ENCODE measurements at regions not wholly inside any gene's neighbourhood (a gene's known extent, or its start where the extent isn't known, plus 50 kb on each side); places are given as distances from the start of the nearest gene placed in this dataset.

DNA sequence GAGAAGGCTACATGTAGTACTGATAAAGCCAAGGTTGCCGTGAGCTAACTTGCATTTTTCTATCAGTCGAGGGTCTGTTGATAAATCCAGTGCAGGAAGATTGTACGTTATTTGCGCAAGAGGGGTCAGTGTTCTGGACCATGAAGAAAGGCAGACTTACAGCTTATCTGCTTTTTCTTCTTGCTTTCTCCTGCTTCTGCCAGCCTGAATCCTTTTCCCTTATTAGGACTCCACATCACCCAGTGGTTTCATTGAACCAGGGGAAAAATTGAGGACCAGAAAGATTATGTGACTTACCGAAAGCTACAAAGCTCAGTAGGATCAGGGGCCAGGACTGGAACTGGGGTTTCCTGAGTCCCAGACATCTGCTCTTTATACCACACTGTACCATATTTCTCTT lies 534.6 kb upstream of the BRINP1 start:
- CTCF ChIA-PET = no interaction called here
- Histone ChIP-seq H3K36me3 (ENCODE audit: insufficient read depth, low read length, poor library complexity, severe bottlenecking) (no peaks in the 10 kb centered on the region), H3K4me3 (ENCODE audit: low read depth, low read length, poor library complexity, severe bottlenecking) (no peak overlapping the region), H3K9me3 (ENCODE audit: low read depth, low read length, poor library complexity, severe bottlenecking) (no peaks in the 10 kb centered on the region), H3K27ac (ENCODE audit: low read depth, low read length, poor library complexity, severe bottlenecking) (no peak overlapping the region), H3K27me3 (replicated peaks; ENCODE audit: insufficient read depth, low read depth, low read length, poor library complexity) (no peaks in the 10 kb centered on the region), H3K4me1 (ENCODE audit: insufficient read depth, low read length, poor library complexity, severe bottlenecking) (no peaks in the 10 kb centered on the region)
- DNase-seq (ENCODE audit: low spot score) = no peak
- intact Hi-C loops (cut with micrococcal nuclease; ENCODE audit: unreplicated experiment) = no loop called here
- no TSS peak for BruUV-seq (replicated peaks)
- no peak for TF ChIP-seq EZH2 (IDR thresholded peaks at IDR 0.05; ENCODE audit: borderline replicate concordance, low read depth, low read length, poor library complexity, severe bottlenecking)
- TF ChIP-seq, protein P1, sequence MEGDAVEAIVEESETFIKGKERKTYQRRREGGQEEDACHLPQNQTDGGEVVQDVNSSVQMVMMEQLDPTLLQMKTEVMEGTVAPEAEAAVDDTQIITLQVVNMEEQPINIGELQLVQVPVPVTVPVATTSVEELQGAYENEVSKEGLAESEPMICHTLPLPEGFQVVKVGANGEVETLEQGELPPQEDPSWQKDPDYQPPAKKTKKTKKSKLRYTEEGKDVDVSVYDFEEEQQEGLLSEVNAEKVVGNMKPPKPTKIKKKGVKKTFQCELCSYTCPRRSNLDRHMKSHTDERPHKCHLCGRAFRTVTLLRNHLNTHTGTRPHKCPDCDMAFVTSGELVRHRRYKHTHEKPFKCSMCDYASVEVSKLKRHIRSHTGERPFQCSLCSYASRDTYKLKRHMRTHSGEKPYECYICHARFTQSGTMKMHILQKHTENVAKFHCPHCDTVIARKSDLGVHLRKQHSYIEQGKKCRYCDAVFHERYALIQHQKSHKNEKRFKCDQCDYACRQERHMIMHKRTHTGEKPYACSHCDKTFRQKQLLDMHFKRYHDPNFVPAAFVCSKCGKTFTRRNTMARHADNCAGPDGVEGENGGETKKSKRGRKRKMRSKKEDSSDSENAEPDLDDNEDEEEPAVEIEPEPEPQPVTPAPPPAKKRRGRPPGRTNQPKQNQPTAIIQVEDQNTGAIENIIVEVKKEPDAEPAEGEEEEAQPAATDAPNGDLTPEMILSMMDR (conservative IDR thresholded peaks at IDR 0.05; ENCODE audit: low read depth, low read length) = no peak
- POLR2A ChIA-PET (ENCODE audit: low non-redundant PET) = no interaction called here

DNA sequence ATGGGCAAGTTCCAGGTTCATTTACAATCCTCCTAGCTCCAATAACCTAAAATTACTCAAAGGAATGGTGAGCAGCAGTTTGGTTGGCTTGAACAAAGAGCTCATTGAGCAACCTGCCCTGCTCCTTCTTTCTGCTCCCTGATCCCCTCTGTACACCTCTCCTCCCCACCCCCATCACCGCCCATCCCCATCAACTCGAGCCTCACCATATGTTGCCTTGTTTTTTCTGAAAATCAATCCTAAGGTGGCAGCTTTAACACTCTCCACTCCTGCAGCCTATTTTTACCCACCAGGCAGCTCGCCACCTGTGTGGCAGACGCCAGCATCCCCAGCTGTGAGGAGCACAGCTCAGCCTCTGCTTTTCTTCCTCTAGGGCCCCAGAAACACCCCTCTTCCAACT lies 533.4 kb upstream of the BRINP1 start:
- no peaks in the 10 kb centered on the region for H3K4me1 ChIP-seq (ENCODE audit: insufficient read depth, low read length, poor library complexity, severe bottlenecking)
- no peak for TF ChIP-seq EZH2 (IDR thresholded peaks at IDR 0.05; ENCODE audit: borderline replicate concordance, low read depth, low read length, poor library complexity, severe bottlenecking)
- TF ChIP-seq, protein P1 (conservative IDR thresholded peaks at IDR 0.05; ENCODE audit: low read depth, low read length) = no peak
- intact Hi-C loops (cut with micrococcal nuclease; ENCODE audit: unreplicated experiment) = no loop called here
- H3K4me3 ChIP-seq (ENCODE audit: low read depth, low read length, poor library complexity, severe bottlenecking) = no peak overlapping the region
- ChIA-PET CTCF (no interaction called here), POLR2A (ENCODE audit: low non-redundant PET) (no interaction called here)
- no peak for DNase-seq (ENCODE audit: low spot score)
- no peaks in the 10 kb centered on the region for H3K36me3 ChIP-seq (ENCODE audit: insufficient read depth, low read length, poor library complexity, severe bottlenecking)
- H3K27ac ChIP-seq (ENCODE audit: low read depth, low read length, poor library complexity, severe bottlenecking) = no peak overlapping the region
- no peaks in the 10 kb centered on the region for H3K9me3 ChIP-seq (ENCODE audit: low read depth, low read length, poor library complexity, severe bottlenecking)
- BruUV-seq (replicated peaks) = no TSS peak
- no peaks in the 10 kb centered on the region for H3K27me3 ChIP-seq (replicated peaks; ENCODE audit: insufficient read depth, low read depth, low read length, poor library complexity)

DNA sequence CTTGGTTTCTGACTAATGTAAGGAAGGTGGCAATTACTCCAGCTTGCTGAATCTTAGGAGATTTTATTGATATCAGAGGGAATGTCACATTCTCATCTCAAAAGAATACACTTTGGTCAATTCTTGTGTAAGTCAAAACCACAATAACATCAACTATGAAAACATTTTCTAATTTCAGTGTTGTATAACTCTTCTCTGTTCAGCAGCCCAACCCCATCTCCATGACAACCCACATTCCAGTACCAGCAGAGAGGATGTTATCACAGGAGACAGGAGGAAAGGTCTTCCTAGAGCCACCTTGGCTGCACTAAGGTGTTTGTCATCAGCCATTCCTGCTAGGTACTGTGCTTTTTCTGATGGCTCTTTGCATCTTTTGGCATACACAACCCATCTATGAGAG lies 529.1 kb upstream of the BRINP1 start:
- intact Hi-C loops (cut with micrococcal nuclease; ENCODE audit: unreplicated experiment) = no loop called here
- Histone ChIP-seq H3K4me3 (ENCODE audit: low read depth, low read length, poor library complexity, severe bottlenecking) (no peak overlapping the region), H3K27ac (ENCODE audit: low read depth, low read length, poor library complexity, severe bottlenecking) (no peak overlapping the region), H3K4me1 (ENCODE audit: insufficient read depth, low read length, poor library complexity, severe bottlenecking) (no peaks in the 10 kb centered on the region), H3K9me3 (ENCODE audit: low read depth, low read length, poor library complexity, severe bottlenecking) (no peaks in the 10 kb centered on the region), H3K36me3 (ENCODE audit: insufficient read depth, low read length, poor library complexity, severe bottlenecking) (no peaks in the 10 kb centered on the region), H3K27me3 (replicated peaks; ENCODE audit: insufficient read depth, low read depth, low read length, poor library complexity) (no peaks in the 10 kb centered on the region)
- ChIA-PET POLR2A (ENCODE audit: low non-redundant PET) (no interaction called here), CTCF (no interaction called here)
- TF ChIP-seq, protein P1 (conservative IDR thresholded peaks at IDR 0.05; ENCODE audit: low read depth, low read length) = no peak
- no peak for TF ChIP-seq EZH2 (IDR thresholded peaks at IDR 0.05; ENCODE audit: borderline replicate concordance, low read depth, low read length, poor library complexity, severe bottlenecking)
- DNase-seq (ENCODE audit: low spot score) = no peak
- BruUV-seq (replicated peaks) = no TSS peak
